T-cell (primary cell): ENCODE measurements at regions not wholly inside any gene's neighbourhood (a gene's known extent, or its start where the extent isn't known, plus 50 kb on each side); places are given as distances from the start of the nearest gene placed in this dataset.

Experiments used
- ATAC-seq, 4 experiments: fragments of 200-7000 bp in 3 of 4; fragments of 150-1000 bp in 1 of 4; cut with Tn5 transposase; replicated peaks in 1 of 4; 1 replicate in 3 of 4; 2 replicates in 1 of 4; pipeline ENCODE4 v1.10.0; 2021; ENCODE audit warnings: moderate library complexity in 3 of 4, mild to moderate bottlenecking in 2 of 4, moderate number of reproducible peaks in 1 of 4
- CTCF ChIA-PET, 2 donors: fragments of 300-600 bp; sonication (Branson Sonifier 250); formaldehyde crosslinking; loops; one replicate each; lab custom pipeline; 2022; ENCODE audit warnings: antibody characterized with exemption in 2 of 2; lab: Charles Lee
- POLR2A ChIA-PET, 2 donors: fragments of 300-600 bp; sonication (Branson Sonifier 250); formaldehyde crosslinking; loops; one replicate each; lab custom pipeline; 2022; ENCODE audit warnings: antibody characterized with exemption in 2 of 2; lab: Charles Lee
- DNase-seq, 35 experiments: peaks; one replicate each; pipeline versions ENCODE4 v3.0.0 to v3.0.0-alpha.2; 2013 to 2023
- H3K27ac ChIP-seq: one replicate; pipeline ENCODE4 v1.5.1; 2013; ENCODE audit warnings: low read length
- H3K27me3 ChIP-seq, 2 experiments: replicated peaks in 1 of 2; 1 replicate in 1 of 2; 2 replicates in 1 of 2; pipeline versions ENCODE4 v1.6.1 to v1.7.0; 2013; ENCODE audit warnings: low read length in 1 of 2, mixed read lengths in 1 of 2; ENCODE audit not compliant: control insufficient read depth in 2 of 2, insufficient read depth in 2 of 2; ENCODE audit errors: extremely low read depth in 1 of 2
- H3K36me3 ChIP-seq, 2 donors: 1 replicate in 1 of 2; 2 replicates in 1 of 2; pipeline versions ENCODE4 v1.6.1 to v1.7.0; 2013; ENCODE audit warnings: low read length in 1 of 2; ENCODE audit not compliant: control insufficient read depth in 2 of 2, insufficient read depth in 1 of 2; ENCODE audit errors: extremely low read depth in 1 of 2
- H3K4me1 ChIP-seq, 2 experiments: 1 replicate in 1 of 2; 2 replicates in 1 of 2; pipeline versions ENCODE4 v1.6.1 to v1.7.0; 2013; ENCODE audit warnings: low read length in 2 of 2, mixed read lengths in 1 of 2; ENCODE audit not compliant: insufficient read depth in 2 of 2, control insufficient read depth in 1 of 2; ENCODE audit errors: extremely low read depth in 1 of 2
- H3K4me3 ChIP-seq, 2 donors: 1 replicate in 1 of 2; 2 replicates in 1 of 2; pipeline versions ENCODE4 v1.5.1 to v1.7.0; 2013; ENCODE audit warnings: mild to moderate bottlenecking in 2 of 2, low read length in 1 of 2, moderate library complexity in 1 of 2; ENCODE audit not compliant: control insufficient read depth in 1 of 2; ENCODE audit errors: extremely low read depth in 1 of 2
- H3K9me3 ChIP-seq: 2 replicates; pipeline ENCODE4 v1.7.0; 2013
- H3K27ac Mint-ChIP-seq, 2 donors: one replicate each; pipeline ENCODE4 v1.8.0; 2020 to 2021; ENCODE audit warnings: mild to moderate bottlenecking in 2 of 2, mixed read lengths in 2 of 2
- H3K27me3 Mint-ChIP-seq, 2 donors: one replicate each; pipeline ENCODE4 v1.8.0; 2021 to 2022; ENCODE audit warnings: mixed read lengths in 2 of 2
- H3K36me3 Mint-ChIP-seq: one replicate; pipeline ENCODE4 v1.8.0; 2021; ENCODE audit warnings: mixed read lengths
- H3K4me1 Mint-ChIP-seq, 3 donors: one replicate each; pipeline ENCODE4 v1.8.0; 2020 to 2022; ENCODE audit warnings: mixed read lengths in 3 of 3, mild to moderate bottlenecking in 1 of 3
- H3K4me3 Mint-ChIP-seq, 3 donors: one replicate each; pipeline ENCODE4 v1.8.0; 2020 to 2022; ENCODE audit warnings: mild to moderate bottlenecking in 3 of 3, mixed read lengths in 3 of 3, moderate library complexity in 3 of 3
- H3K9me3 Mint-ChIP-seq, 3 donors: one replicate each; pipeline ENCODE4 v1.8.0; 2020 to 2022; ENCODE audit warnings: mixed read lengths in 3 of 3
- WGBS: methylation state at CpG from one replicate; pipeline ENCODE4 v1.1.5; 2013; ENCODE audit warnings: missing lambda C conversion rate; ENCODE audit not compliant: insufficient coverage; 5-methylcytosine and 5-hydroxymethylcytosine counted together

DNA sequence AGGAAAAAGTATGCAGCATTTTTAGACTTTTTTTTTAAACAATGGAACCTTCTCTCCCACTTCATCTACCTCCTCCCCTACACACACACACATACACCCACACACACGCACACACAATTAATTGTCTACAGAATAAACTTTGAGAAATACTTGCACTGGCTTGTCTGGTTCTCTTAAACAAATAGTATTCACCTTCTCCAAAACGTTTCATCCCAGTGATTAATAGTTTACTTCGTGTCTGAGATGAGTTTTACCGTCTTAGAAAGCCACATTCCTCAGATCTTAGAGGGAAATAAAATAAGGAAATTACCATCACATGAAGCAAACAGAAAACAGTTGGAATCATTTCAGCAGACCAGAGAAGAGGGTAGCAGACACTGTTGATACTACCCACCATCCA is 570.6 kb upstream of the CLINT1 start:
- H3K4me3 ChIP-seq = no peak overlapping the region
- peaks cover 31 to 35% (median 34%) of the 10 kb centered on the region in 3 donors for H3K4me1 Mint-ChIP-seq
- no peaks in the 10 kb centered on the region for H3K27me3 ChIP-seq
- DNase-seq = no peak
- ATAC-seq = no peak
- H3K27me3 Mint-ChIP-seq = no peaks in the 10 kb centered on the region
- no peak overlapping the region for H3K4me3 Mint-ChIP-seq
- H3K36me3 ChIP-seq = no peaks in the 10 kb centered on the region
- H3K27ac ChIP-seq = no peak overlapping the region
- CTCF ChIA-PET = no interaction called here
- 78% methylated on average over 1 of the region's 4 CpGs for WGBS
- POLR2A ChIA-PET = no interaction called here
- H3K9me3 Mint-ChIP-seq = peaks cover 0 to 5% (median 0%) of the 10 kb centered on the region in 3 donors
- no peaks in the 10 kb centered on the region for H3K9me3 ChIP-seq
- no peaks in the 10 kb centered on the region for H3K36me3 Mint-ChIP-seq
- peaks cover 5 to 26% of the 10 kb centered on the region in 2 experiments for H3K4me1 ChIP-seq
- no peak overlapping the region for H3K27ac Mint-ChIP-seq

DNA sequence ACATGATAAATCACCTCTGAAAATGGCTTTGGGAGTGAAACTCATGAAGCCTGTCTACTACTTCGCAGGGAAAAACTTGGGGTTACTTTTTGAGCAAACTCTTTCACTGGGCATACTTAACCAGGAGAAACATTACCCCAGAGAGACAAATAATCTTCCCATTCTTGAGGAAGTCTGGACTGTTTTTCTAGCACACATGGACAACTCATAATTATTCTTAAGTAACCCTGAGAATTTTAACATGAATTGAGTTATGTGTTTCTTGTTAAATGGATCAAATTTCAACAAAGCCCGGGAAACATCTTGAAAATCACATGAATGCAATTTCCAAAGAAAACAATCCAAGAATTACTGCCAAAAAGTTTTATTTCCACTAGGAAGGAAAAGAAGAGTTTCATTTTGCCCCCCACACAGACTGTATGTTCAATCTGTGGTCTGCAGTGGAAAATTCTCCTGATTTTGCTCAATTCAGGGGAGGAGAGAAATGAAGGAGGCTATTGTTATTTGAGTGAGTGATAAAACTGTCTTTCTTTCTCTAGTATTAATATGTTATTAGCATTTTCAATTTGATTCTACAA is 564.8 kb upstream of the CLINT1 start:
- POLR2A ChIA-PET = no interaction called here
- no peak overlapping the region for H3K4me3 Mint-ChIP-seq
- H3K27ac Mint-ChIP-seq = no peak overlapping the region
- WGBS = 40% methylated on average over 1 of the region's 2 CpGs
- H3K27me3 ChIP-seq = no peaks in the 10 kb centered on the region
- H3K4me1 Mint-ChIP-seq = peaks cover 0 to 3% (median 0%) of the 10 kb centered on the region in 3 donors
- no peak overlapping the region for H3K4me3 ChIP-seq
- DNase-seq = no peak
- H3K4me1 ChIP-seq = no peaks in the 10 kb centered on the region
- CTCF ChIA-PET = no interaction called here
- H3K27ac ChIP-seq = no peak overlapping the region
- no peak for ATAC-seq
- H3K36me3 ChIP-seq = no peaks in the 10 kb centered on the region
- H3K9me3 ChIP-seq = no peaks in the 10 kb centered on the region
- H3K9me3 Mint-ChIP-seq = peaks cover 0 to 5% (median 0%) of the 10 kb centered on the region in 3 donors
- H3K27me3 Mint-ChIP-seq = peaks cover 0 to 1% of the 10 kb centered on the region in 2 donors
- no peaks in the 10 kb centered on the region for H3K36me3 Mint-ChIP-seq

DNA sequence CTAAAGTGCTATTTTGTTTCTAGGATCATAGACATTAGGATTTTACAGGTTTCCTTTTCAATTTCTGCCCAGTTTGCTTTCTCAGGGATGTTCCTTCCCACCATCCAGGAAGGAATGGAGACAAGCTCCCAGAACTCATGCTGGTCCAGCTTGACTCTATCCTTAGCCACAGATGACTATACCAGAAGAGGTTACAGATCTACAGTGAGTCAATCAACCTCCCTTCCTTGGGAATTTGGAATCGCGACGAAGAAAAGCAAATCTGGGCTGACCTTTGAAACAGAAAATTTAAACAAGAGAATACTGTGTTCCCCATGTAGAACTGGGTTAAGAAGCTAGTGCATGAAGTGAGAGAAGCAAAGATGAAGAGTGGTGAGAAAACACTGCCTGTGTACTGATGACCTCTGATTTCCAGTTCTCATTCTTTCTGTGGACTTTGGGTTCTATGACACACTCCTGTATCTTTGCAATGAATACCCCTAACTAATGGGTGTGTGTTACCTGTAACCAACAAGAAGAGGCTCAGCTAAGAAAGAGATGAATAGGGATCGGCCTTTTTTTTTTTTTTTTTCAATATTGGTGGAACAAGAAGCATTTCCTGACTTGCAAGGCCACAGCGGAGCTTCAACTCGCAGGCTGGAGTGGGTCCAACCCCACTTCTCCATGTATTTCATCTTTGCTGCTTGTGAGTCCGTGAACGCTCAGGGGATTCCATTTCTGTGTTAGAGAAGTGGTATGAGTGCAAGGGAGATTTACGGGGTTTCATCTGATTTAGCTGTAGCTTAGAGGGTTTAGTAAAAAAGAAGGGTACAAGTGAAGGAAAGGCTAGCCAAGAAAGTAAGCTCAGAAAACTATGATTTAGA is 563.9 kb upstream of the CLINT1 start:
- Mint-ChIP-seq H3K36me3 (no peaks in the 10 kb centered on the region), H3K4me3 (no peak overlapping the region), H3K27ac (no peak overlapping the region), H3K9me3 (peaks cover 0 to 8% (median 0%) of the 10 kb centered on the region in 3 donors), H3K4me1 (peaks cover 0 to 3% (median 0%) of the 10 kb centered on the region in 3 donors), H3K27me3 (peaks cover 0 to 1% of the 10 kb centered on the region in 2 donors)
- DNase-seq = no peak
- no peaks in the 10 kb centered on the region for H3K4me1 ChIP-seq
- ChIA-PET CTCF (interaction anchor here in 1 of 2 donors (0.7 kb wide), 1 partner anchor 12 kb away, joined by 11 read pairs; no protein-coding TSS in a partner anchor), POLR2A (no interaction called here)
- no peaks in the 10 kb centered on the region for H3K36me3 ChIP-seq
- no peak overlapping the region for H3K27ac ChIP-seq
- ATAC-seq = no peak
- no peaks in the 10 kb centered on the region for H3K9me3 ChIP-seq
- no CpG with 5 or more reads among the region's 9 CpGs for WGBS
- H3K4me3 ChIP-seq = no peak overlapping the region
- H3K27me3 ChIP-seq = no peaks in the 10 kb centered on the region

DNA sequence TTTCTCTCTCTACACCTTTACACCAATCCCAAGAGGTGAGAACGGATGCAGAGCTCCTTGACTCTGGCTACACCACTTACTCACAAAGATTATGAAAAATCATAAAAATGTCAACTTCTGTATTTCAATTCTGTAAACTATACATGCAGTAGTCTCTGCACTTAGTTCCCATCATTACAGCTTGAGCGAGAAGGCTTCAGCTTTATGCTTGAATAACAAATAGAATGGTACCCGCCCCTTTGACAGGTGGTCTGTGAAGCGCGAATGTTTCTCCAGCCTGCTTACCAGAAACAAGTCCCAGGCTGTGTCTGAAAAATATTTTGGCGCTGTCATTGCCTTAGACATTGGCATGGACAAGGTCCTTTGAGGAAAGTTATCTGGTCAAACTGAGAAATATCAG is 562.4 kb upstream of the CLINT1 start:
- H3K4me3 Mint-ChIP-seq = no peak overlapping the region
- DNase-seq (no peak), ATAC-seq (no peak)
- Histone ChIP-seq H3K27me3 (no peaks in the 10 kb centered on the region), H3K4me3 (no peak overlapping the region), H3K36me3 (no peaks in the 10 kb centered on the region), H3K9me3 (no peaks in the 10 kb centered on the region), H3K27ac (no peak overlapping the region), H3K4me1 (no peaks in the 10 kb centered on the region)
- POLR2A ChIA-PET = no interaction called here
- no peaks in the 10 kb centered on the region for H3K36me3 Mint-ChIP-seq
- peaks cover 0 to 3% (median 0%) of the 10 kb centered on the region in 3 donors for H3K4me1 Mint-ChIP-seq
- CTCF ChIA-PET = interaction anchor here in 1 of 2 donors (0.6 kb wide), 1 partner anchor 241 kb away, joined by 3 read pairs; no protein-coding TSS in a partner anchor
- H3K27me3 Mint-ChIP-seq = peaks cover 0 to 1% of the 10 kb centered on the region in 2 donors
- whole genome bisulfite sequencing = 86% methylated on average over 4 of the region's 6 CpGs
- H3K9me3 Mint-ChIP-seq = peaks cover 0 to 8% (median 0%) of the 10 kb centered on the region in 3 donors
- H3K27ac Mint-ChIP-seq = no peak overlapping the region

DNA sequence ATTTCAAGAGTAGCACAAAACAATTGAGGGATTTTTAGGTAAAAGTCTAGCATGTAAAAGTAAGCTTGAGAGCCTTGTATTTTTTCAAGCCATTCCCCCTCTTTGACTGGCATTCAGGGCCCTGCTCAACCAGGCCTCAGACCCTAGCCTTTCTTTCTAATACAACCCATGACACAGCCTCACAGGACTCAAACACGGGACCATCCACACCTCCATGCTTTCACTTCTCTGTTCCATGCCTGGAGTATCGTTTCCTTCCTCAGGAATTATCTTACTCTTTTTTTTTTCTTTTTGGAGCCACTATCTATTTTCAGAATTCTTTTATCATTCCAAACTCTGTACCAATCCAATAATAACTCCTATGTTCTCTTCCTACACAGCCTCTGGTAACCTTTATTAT is 560.2 kb upstream of the CLINT1 start:
- H3K27ac ChIP-seq = no peak overlapping the region
- Mint-ChIP-seq H3K27me3 (peaks cover 0 to 1% of the 10 kb centered on the region in 2 donors), H3K27ac (no peak overlapping the region), H3K36me3 (no peaks in the 10 kb centered on the region), H3K9me3 (peaks cover 0 to 8% (median 0%) of the 10 kb centered on the region in 3 donors), H3K4me1 (peaks cover 0 to 3% (median 0%) of the 10 kb centered on the region in 3 donors), H3K4me3 (no peak overlapping the region)
- ChIA-PET CTCF (no interaction called here), POLR2A (no interaction called here)
- no peak overlapping the region for H3K4me3 ChIP-seq
- H3K4me1 ChIP-seq = no peaks in the 10 kb centered on the region
- no peaks in the 10 kb centered on the region for H3K9me3 ChIP-seq
- 76% methylated on average over 2 of the region's 2 CpGs for WGBS
- H3K36me3 ChIP-seq = no peaks in the 10 kb centered on the region
- ATAC-seq (no peak), DNase-seq (no peak)
- H3K27me3 ChIP-seq = no peaks in the 10 kb centered on the region

DNA sequence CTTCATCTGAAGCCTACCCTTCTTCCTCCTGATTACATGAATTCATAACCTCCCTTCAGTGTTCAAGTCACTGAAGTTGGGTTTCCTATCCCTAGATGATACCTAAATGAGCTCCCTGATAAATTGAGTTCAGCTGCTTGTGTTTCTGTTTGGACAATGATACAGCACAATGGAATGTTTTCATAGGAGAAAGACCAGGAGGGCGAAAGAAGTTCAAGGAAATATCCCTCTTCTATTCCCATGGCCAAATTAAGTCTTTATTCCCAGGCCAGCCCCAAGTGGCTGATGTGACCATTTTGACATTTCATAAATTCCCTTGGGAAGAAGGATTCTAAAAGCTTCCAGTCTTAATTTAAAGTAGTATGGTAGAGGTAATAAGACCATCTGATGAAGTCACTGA is 555.8 kb upstream of the CLINT1 start:
- WGBS = no CpG with 5 or more reads among the region's 1 CpG
- peaks cover 0 to 2% of the 10 kb centered on the region in 2 donors for H3K27me3 Mint-ChIP-seq
- ChIA-PET POLR2A (no interaction called here), CTCF (no interaction called here)
- H3K27me3 ChIP-seq = no peaks in the 10 kb centered on the region
- ATAC-seq = no peak
- no peak overlapping the region for H3K4me3 Mint-ChIP-seq
- no peak for DNase-seq
- peaks cover 0 to 3% (median 0%) of the 10 kb centered on the region in 3 donors for H3K4me1 Mint-ChIP-seq
- no peaks in the 10 kb centered on the region for H3K36me3 ChIP-seq
- peaks cover 0 to 5% of the 10 kb centered on the region in 2 experiments for H3K4me1 ChIP-seq
- H3K9me3 ChIP-seq = no peaks in the 10 kb centered on the region
- peaks cover 0 to 3% (median 0%) of the 10 kb centered on the region in 3 donors for H3K9me3 Mint-ChIP-seq
- H3K27ac ChIP-seq = no peak overlapping the region
- H3K27ac Mint-ChIP-seq = no peak overlapping the region
- H3K4me3 ChIP-seq = no peak overlapping the region
- H3K36me3 Mint-ChIP-seq = no peaks in the 10 kb centered on the region
